Activated CD8-positive, alpha-beta memory T cell treated with anti-CD3 and anti-CD28 coated beads, Interleukin-2, amount 50 U/mL, for 48 hours (primary cell): ENCODE measurements at regions not wholly inside any gene's neighbourhood (a gene's known extent, or its start where the extent isn't known, plus 50 kb on each side); places are given as distances from the start of the nearest gene placed in this dataset.

Experiments used
- DNase-seq: peaks from one replicate; pipeline ENCODE4 v3.0.0-alpha.2; 2020

DNA sequence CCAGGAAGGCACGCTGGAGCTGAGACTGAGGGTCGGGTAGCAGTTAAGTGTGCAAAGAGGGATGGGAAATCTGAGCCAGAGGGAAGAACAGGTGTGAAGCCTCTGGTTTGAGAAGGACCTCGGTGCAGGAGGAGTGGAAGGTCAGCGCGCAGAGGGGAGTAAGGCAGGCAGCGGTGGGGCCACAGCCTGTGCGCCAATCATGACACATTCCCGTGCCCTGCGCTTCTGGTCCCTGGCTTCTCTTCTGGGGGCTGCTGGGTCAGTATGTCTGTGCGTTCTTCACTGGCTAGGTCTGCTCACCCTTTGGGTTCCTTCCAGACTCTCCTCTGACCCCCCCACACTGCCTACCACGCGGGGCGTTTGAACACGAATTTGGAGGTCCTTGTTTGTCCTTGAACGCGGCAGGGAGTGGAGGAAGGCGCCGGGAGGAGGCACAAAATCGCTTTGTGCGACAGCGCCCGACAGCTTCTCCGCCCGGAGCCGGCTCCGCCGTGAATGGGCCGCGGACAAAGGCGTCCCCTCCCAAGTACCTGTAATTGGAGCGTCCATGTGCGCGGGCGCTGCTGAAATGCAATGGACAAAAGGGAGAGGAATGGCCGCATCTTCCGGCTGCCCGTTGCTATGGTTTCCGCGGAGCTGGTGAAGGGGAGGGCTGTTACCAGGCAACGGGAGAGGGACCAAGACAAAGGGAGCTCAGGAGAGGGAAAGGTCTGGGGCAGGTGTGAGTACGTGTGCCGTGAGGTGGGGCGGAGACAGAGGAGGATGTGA, 207.2 kb upstream of the SRRM4 start:
- no peak for DNase-seq

DNA sequence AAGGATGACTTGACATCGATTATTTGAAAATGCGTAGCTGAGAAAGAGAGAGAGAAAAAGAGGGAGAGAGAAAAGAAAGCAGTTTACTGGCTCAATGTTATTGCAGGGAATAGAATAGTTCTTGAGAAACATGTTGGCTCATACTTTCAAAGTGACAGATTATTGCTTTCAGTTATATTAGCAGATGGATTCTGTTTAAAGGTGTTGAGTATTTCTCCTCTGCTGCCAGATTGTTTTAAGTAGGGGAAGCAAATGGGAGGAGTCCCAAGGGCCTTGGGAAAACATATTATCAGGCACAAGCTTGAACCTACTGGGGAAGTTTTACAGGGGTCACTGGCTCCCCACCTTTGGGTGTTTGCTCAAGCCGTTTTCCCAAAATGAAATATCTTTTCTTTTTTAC, 203.8 kb upstream of the SRRM4 start:
- DNase-seq = no peak

DNA sequence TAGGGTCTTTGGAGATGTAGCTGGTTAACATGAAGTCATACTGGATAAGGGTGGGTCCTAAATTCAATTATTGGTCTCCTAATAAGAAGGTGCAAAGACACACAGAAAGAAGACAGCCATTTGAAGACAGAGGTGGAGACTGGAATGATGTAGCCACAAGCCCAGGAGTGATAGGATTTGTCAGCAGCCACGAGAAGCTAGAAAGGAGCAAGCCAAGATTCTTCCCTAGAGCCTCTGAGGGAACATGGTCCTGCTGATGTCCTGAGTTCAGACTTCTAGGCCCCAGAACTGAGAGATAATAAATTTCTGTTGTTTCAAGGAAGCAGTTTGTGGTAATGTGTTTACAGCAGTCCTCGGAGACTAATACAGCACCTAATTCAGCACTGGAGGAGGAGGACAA, 203.3 kb upstream of the SRRM4 start:
- DNase-seq = no peak

DNA sequence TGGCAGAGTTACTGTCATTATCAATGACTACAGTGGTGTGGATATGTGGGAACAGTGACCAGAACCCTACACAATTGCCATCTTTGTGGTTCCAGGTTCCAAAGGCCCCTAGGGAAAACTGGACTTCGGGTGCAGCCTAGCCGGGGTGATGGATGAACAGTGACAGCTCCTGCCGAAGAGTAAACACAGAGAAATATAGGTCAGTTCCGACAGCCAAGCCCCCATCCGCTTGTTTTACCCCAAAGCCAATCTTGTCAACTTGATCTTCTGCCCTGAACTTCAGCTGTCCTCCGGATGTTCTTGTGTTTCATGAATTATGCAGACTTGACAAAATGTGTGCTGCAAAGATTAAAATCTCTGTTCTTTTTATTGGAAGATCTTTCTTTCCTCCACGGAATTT, 200.4 kb upstream of the SRRM4 start:
- no peak for DNase-seq

DNA sequence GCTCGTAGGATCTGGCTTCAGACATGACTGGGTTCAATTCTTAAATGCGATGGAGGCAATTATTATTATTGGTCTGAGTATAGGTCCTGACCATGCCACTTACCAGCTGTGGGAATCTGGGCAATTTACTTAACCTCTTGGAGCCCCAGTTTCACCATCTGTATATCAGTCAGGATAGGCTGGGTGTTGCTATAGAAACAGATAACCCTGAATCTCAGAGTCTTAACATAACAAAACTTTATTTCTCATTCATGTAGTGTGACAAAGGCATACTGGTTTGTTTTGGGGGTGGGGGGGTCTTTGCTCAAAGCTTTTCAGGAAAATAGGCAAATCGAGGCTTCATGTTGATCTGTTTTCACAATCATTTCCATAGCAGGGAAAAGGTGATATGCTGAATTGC, 199.6 kb upstream of the SRRM4 start:
- no peak for DNase-seq

DNA sequence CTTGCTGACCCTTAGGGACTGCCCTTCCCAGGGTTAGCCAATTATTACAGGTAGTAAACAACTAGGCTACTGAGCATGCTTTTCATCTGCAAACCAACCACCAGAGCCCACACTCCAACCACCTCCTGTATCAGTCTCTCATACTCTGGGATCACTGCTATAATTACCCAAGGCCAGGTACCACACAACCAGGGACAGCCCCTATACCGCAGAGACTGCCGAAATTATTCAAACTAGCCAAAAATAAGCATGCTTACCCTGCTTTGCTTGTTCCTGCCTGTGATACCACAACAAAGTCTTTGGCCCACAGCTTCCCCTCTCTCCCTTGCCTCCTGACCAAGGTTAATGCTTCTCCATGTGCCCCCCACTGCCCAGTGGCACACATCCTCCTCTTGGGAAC, 197.6 kb upstream of the SRRM4 start:
- no peak for DNase-seq

DNA sequence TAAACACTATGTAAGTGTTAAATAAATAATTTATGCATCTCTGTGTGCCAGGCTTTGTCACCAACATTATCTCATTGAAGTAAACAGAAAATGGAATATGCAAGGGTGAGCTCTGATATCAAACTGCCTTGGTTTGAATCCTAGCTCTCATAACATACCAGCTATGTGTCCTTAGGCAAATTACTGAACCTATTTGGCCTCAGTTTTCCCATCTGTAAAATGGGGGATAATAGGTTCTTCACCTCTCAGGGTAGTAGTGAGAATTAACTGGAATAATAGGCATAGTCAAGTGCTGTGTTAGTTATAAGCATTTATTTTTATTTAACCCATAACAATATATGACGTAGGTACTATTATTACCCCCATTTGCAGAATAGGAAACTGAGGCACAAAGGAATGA, 190.8 kb upstream of the SRRM4 start:
- no peak for DNase-seq

DNA sequence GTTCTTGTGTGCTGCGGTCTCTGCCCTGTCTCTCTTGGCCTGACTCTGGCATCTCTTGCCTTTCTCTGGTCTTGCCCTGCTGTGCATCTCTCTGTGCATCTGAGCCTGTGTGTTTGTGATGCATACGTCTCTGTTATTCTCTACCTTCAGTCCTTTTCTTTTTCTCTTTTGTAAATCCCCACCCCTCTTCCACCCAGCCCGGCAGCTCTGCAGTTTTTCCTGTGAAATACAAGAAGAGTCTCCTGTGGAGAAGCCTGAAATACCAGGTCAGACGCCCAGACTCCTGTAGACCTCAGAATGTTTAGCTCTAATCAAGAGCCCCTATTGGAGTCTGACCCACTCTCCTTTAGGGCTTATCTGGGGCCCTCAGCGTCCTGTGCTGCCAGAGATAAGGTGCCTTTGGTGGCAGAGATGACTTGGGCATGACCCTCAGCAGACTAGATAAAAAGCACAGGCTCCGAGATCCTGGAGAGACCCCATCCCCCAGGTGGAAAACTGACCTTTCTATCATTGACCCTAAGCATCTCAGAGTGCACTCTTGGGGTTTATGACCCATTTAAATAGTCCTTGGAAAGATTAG, 167.5 kb upstream of the SRRM4 start:
- no peak for DNase-seq

DNA sequence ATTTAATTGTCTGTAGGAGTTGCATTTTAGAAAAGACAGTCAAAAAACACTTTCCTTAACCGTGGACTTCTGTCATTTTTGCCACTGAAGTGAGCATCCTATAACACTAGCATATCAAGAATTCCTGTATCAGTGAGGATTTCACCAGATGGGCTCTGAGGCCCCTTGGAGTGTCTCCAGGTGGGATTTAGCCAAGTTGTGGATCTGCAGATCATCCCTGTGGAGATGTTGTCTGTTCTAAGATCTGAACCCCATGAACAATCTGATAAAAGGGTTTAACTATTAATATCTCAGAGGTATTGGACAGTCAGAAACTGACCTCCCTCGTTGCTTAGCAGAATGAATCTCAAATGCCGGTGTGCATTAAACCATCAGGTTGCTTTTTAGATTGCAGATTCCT, 165.0 kb upstream of the SRRM4 start:
- no peak for DNase-seq

DNA sequence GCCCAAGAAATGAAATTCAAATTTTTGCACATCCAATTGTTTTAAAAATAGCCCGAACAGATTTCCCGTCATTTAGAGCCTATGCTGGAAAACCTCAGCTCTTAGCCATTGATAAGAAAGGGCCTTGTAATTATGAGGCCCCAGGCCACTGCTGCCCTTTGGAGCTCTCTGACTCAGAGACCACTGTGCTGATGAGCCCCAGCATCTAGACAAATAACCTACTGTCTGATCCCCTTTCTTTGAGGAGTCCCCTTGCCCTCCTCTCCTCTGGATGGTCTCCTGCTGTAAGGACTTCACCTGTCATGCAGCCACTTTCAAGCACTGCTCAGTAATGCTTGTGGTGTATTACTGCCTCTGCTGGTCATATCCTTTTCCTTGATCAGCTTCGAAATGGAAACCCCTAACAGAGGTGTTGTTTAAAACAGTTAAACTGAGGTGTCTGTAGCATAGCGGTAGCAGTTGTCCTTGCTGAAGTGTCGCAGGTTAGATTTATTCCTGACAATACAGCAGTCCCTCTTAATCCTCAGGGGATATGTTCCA, 159.9 kb upstream of the SRRM4 start:
- no peak for DNase-seq

DNA sequence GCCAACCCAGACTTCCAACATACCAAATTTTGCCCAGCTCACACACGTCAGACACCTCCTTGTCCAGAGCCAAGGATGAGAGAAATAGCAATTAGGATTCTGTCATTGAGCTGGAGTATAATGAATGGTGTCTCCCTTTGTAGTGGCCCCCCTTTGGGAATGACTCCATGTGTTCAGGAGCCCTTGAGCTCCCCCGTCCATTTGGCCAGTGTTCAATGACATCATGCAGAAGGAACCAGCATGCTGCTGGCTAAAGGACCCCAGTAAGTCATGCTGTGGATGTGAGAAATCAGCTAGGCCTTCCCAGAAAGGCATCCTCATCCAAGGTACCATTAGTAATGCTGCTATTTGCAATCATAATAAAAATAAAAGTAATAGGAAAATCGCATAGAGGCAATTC, 158.8 kb upstream of the SRRM4 start:
- DNase-seq = no peak

DNA sequence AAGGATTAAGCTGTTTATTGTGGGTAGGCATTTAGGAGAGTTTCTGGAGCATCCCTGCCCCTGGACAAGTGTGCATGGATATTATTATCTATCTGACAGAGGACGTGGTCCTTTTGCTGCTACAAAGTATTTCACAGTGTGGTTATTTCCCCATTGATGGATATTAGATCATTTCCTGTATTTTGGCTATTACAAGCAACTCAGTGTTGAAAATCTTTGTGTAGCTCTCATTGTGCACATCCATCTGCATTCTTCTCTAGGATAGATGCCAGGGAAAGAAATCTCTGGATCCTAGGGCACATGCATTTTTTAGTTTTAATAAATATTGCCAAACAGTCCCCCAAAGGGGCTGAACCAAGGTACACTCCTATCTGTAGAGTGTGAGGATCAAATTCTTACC, 154.3 kb upstream of the SRRM4 start:
- no peak for DNase-seq

DNA sequence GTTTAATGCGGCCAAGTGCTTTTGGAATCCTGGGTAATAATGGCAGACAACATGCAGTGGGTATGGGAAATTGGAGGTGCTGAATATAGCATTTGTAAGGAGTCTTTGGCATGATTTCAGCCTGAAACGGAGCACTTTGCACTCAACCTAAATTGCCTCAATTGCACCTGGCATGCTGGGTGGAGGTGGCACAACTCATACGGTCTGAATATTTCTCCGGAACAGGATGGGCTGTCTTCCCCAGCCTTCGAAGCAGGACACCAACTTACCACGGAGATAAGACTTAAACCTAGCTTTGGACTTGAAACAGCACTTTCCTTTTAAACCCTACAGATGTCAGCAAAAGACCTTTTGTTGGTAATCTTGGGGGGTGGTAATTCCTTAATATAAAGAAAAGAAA, 153.7 kb upstream of the SRRM4 start:
- DNase-seq = no peak

DNA sequence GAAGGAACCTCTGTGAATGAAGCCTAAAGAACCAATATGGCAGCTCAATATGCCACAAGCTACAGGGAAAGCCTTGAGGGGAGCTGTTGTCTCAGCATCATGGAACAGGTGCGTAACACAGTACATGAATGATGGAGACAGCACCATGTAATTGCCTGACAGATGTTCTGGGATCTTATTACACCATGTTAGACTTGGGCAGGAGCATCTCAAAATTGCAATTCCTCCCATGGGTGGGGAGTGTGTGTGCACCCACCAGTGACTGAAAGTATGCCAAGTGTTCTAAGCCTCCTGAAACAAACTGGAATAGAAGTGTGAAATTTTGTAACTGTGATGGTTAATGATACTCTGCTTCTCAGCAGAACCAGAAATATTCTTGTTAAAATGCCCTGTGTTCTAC, 151.0 kb upstream of the SRRM4 start:
- DNase-seq = no peak

DNA sequence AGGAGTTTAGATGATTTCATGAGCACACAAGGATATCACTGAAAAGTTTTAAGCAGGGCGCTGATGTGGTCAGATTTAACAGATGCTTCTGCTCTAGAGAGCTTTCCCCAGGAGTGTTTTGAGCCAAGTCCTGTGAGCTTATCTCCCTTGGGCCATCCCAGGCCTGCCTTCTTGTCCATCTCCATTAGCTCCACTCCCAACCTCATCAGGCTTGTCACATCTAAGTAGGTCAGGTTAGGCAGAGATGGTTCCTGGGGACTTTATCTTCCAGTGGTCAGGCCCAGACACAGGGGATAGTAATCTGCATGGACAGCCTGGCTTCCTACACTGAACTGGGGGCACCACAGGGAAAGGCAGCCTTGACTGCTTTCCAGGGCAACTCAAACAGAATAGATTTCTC, 145.4 kb upstream of the SRRM4 start:
- no peak for DNase-seq

DNA sequence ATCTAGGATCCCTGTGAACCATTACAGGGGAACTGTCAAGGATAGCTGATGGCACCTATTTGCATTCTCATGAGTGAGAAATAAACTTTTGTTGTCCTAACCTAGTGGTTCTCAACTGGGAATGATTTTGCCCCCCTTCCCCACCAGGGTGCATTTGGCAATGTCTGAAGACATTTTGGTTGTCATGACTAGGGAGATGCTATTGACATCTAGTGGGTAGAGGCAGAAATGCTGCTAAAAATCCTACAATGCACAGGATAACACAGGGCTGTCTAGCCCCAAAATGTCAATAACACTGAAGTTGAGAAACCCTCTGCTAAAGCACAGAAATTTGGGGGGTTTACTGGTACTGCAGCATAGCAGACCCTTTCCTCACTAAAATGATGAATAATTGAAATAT, 140.9 kb upstream of the SRRM4 start:
- no peak for DNase-seq

DNA sequence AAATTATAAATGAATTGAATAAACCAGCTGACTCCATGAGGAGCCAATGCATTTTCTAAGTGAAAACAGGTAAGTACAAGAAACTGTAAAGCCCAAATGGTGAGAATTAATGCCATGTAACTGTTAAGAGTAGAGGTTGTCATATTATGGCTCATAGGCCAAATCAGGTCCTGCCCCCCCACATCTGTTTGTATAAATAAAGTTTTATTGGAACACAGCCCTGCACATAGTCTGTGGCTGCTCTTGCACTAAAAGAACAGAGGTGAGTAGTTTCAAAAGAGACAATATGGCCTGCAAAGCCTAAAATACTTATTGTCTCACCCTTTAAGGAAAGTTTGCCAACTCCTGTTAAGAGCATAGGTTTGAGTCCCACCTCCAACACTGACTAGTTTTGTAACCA, 140.5 kb upstream of the SRRM4 start:
- no peak for DNase-seq

DNA sequence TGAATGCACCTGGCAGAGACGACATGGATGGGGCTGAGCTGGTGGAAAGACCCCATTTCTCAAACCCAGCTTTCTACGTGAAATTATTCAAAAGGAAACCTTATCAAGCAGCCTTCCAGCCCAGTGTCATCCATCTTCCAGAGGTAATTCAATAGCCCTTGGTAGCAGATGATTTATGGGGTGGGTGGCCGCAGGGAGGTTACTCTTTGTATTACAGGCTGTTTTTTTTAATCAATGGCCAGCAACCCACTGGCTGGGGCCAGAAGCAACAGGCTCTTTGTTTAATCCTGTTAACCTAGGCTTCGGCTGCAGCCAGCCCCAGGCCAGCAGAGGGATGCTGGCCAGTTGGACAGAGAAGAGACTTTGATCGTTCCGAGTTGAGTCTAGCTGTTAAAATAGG, 139.8 kb upstream of the SRRM4 start:
- no peak for DNase-seq

DNA sequence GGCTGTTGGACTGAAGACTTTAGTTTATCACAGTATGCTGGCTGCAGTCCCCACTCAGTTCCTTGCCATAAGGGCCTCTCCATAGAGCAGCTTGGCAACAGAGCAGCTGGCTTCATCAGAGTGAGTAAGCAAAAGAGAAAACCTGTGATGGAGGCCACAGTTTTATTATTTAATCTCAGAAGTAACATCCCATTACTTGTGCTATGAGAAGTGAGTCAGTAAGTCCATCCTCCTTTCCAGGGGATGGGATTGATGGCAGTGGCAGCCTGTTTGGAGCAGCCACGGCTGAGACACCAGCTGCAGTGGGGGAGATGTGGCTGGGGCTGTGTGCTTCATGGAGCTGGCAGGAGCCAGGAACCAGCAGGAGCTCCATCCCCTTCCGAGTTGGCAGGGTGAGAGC, 138.5 kb upstream of the SRRM4 start:
- DNase-seq = no peak

DNA sequence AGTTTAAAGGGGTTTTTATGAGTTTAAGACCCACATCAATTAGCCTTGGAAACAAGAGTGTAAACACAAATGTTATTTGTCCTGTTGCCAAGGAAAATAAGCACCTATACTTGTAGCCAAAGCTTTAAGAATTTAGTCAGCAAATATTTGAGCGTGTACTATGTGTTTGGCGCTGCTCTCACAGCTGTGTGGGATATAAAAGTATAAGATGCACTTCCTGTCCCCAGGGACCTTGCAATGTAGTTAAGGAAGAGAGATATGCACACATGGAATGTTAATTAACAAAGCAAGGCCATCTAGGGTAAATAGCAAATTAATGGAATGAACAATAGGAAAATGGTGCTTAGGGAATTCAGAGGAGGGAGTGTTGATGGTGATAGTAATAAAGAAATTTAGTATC, 134.9 kb upstream of the SRRM4 start:
- DNase-seq = no peak

DNA sequence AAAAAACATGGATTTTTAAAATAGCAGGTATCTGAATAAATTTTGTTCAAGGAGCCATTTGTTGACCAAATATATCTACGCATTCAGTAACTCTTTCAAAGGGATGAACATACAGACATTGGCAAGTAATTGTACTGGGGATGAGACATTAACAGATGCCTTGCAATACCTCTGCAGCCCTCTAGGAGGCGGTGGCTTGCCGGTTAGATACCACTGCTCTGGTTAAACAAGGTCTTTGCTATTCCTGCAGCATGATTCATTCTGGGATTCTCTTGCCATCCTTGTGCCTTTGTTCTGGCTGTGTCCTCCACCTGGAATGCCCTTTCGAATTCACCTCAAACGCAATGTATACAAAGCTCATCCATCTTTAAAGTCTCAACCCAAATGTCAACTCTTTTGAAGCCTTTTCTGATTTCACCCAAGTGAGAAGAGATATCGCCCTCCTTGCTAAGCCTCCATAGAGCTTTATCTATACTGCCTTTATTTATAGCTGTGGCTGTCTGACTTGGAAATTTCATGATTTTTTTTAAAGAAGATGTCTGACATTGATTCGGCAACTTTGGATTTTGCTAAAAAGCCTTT, 131.0 kb upstream of the SRRM4 start:
- DNase-seq = peak; percentile 54

DNA sequence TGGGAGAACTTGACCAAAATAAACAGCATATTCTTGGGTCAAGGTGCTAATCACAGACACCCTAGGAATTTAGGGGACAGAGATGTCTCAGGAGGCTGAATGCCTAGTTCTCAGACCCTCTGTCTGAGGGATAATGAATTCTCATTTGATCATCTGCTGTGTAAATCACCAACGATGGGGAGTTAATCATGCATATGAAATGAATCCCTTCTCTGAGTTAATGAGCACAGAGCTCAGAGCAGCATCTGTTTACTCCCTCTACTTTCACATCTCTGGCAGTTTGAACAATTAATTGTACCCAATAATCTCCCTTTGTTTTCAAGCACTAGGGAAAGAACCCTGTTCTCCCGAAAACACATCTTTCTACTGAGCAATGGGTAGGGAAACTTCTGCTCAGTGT, 129.4 kb upstream of the SRRM4 start:
- no peak for DNase-seq

DNA sequence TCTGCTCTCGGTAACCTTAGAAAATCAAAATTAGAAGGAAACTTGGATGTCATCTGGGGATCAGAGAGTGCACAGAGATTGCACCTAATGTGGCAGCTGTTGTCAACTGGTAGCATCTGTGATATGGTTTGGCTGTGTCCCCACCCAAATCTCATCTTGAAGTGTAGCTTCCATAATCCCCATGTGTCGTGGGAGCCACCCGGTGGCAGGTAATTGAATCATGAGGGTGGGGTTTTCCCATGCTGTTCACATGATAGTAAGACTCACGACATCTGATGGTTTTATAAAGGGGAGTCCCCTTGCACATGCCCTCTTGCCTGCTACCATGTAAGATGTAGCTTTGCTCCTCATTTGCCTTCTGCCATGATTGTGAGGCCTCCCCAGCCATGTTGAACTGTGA, 127.7 kb upstream of the SRRM4 start:
- no peak for DNase-seq

DNA sequence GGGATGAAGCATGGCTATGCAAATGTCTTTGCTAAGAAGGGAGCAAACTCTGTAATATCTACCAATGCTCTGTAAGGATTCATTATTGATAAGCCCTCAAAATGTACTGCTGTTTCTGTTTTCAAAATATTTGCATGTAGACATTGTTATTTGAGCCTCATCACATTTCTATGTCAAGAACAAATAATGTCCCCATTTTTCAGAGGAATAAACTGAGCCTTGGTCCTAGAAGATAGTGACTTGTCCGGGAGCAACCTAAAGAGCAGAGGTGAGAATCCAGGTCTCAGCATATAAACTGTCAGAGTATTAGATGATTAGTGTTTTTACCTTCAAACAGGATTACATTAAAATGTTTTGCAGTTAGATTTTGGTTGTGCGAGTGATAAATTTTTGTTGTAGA, 125.5 kb upstream of the SRRM4 start:
- DNase-seq = no peak

DNA sequence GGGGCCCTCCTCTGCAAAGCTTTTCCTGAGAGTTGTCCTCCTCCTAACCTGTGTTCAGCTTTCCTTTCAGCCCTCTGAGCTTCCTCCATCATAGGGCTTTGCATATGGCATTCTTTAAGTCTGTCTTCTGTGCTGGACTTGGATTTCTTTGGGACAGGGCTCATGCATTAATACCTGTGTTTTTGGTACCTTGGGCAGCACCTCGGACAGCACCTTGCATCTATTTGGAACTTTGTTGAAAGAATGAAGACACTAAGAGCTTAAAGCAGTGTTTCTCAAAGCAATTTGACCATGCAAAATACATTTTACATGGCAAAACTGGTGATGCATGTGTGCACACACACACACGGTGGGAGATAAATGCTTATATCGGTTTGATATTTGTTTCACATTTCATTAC, 115.0 kb upstream of the SRRM4 start:
- no peak for DNase-seq
